ENCODE measurements at regions not wholly inside any gene's neighbourhood (a gene's known extent, or its start where the extent isn't known, plus 50 kb on each side); places are given as distances from the start of the nearest gene placed in this dataset.

DNA sequence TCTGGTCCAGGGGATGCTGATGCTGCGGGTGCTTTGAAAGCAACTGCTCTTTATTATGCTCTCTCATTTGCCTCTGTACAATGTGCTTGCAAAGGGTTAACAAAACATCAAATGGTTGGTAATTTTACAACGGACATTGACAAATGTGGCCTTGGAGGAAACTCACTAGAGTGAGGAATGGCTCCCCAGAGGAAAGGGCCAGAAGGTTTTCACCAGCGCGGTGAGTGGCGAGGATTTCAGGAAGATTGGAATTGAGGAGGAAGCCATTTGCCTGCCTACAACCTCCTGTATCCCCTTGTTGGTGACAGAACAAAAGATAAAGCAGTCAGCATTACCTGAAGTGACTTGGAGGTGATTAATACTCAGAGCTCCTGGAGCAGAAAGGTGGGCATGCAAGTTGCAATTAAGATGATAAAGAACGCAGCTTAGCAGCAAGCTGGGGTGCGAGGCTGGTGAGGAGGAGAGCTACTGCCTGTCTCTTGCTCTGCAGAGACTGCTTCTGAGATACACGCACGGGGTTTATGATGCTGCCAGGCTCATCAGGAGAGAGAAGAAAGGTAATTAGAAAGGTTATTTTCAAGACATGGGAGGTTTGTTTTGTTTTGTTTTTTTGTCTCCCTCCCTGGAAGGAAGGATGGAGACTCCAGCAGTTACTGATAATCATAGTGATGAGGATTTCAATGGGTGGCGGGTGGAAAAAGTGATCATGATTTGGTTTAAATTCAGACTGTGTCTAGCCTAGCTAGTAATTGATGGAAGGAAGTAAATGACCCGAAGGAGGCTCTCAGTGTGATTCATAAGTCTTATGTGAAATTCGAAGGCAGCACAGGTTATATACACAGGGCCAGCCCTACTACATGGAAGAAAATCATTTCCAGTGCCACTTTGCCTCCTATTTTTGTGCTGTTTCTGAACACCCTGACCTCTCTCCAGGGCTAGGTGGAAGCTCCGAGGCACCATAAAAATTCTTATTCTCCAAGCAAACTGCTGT, 141.6 kb upstream of the DTNBP1 start:
- DNase-seq: no peak
- Mint-ChIP-seq H3K27ac (no peak overlapping the region), H3K4me1 (no peaks in the 10 kb centered on the region), H3K27me3 (no peaks in the 10 kb centered on the region), H3K36me3 (ENCODE audit: low read depth) (no peaks in the 10 kb centered on the region), H3K9me3 (no peaks in the 10 kb centered on the region), H3K4me3 (no peak overlapping the region)
- ChIA-PET POLR2A (no interaction called here), CTCF (no interaction called here)

DNA sequence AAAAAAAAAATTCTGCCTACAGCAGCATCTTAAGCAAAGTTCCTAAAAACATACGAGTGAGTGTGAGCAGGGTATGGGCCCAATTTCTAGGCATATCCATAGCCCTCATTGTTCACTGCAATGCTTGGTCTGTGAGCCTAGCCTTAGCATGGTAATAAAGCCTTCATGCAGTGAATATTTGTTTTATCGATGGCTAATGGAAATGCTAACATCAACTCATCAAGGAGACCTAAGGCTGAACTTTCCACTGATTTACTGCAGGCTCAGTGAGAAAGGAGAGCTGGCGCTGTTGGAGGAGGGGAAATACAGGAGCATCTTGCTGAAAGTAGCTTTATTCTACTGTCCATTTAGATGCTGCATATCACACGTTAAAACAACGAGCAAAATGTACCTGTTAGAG, 139.6 kb upstream of the DTNBP1 start:
- H3K27ac Mint-ChIP-seq: no peak overlapping the region
- no peaks in the 10 kb centered on the region for H3K27me3 Mint-ChIP-seq
- CTCF ChIA-PET: interaction anchor here (1.1 kb wide), 1 partner anchor 251 kb away, joined by 3 read pairs; no protein-coding TSS in a partner anchor

DNA sequence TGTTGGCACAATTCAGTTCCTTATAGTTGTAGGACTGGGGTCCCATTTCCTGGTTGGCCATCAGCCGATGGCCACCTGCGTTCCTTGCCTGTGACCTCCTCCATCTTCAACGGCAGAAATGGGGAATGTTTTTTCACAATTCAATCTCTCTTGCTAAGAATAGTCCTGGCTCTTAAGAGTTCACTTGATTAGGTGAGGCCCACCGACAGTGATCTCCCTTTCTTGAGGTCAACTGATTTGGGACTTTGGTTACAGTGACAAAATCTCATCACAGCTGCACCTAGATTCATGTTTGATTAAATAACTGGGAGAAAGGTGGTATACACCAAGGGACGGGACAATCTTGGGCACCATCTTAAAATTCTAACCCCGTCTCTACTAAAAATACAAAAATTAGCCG, 139.1 kb upstream of the DTNBP1 start:
- Mint-ChIP-seq H3K36me3 (ENCODE audit: low read depth) (no peaks in the 10 kb centered on the region), H3K9me3 (peaks cover 15% of the 10 kb centered on the region), H3K4me1 (no peaks in the 10 kb centered on the region), H3K4me3 (no peak overlapping the region), H3K27ac (no peak overlapping the region), H3K27me3 (no peaks in the 10 kb centered on the region)
- CTCF ChIA-PET: interaction anchor here (1.1 kb wide), 1 partner anchor 252 kb away, joined by 3 read pairs; no protein-coding TSS in a partner anchor
- no peak for DNase-seq
- POLR2A ChIA-PET: no interaction called here

More for the DNA sequence above, 139.6 kb upstream of the DTNBP1 start:
- POLR2A ChIA-PET: no interaction called here
- Mint-ChIP-seq H3K4me1 (no peaks in the 10 kb centered on the region), H3K4me3 (no peak overlapping the region), H3K36me3 (ENCODE audit: low read depth) (no peaks in the 10 kb centered on the region), H3K9me3 (peaks cover 9% of the 10 kb centered on the region)
- no peak for DNase-seq

DNA sequence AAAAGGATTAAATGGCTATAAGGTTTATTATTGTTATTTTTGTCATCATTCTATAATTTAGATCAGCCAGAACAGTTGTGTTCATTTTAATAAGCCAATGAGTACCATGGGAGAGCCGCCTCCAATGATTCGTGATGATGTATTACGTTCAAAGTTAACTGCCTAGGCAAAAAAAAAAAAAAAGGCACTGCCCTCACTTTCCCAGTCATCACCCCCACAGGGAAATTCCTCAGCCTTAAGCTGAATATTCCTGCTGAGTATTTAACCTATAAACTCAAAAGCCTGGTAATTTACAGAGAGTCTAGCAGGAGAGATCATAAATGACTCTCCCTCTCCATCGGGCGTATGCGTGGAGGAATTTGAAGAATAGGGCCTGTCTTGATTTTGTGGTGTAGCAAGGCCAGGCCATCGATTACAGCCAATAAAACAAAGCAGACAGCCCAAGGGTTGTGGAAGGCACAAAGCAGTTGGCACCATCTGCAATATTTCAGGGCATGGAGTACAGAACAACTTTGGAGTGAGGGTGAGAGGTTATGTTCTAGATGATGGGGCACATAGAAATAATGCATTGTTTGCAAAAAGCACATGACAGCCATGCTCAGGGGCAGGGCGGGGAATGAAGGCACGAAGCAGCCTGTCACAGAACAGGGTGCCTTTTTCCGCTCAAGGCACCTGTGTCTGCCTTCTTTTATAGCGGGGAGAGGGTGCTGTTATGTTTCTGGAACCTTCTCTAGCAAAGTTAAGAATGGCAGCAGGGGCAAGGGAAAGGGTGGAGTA, 138.2 kb upstream of the DTNBP1 start:
- no peaks in the 10 kb centered on the region for H3K4me1 Mint-ChIP-seq
- POLR2A ChIA-PET: no interaction called here
- H3K4me3 Mint-ChIP-seq: no peak overlapping the region
- no peak overlapping the region for H3K27ac Mint-ChIP-seq
- CTCF ChIA-PET: interaction anchor here (0.7 to 1.2 kb wide), 2 partner anchors 36 to 789 kb away, joined by 3 read pairs; no protein-coding TSS in a partner anchor
- peaks cover 21% of the 10 kb centered on the region for H3K9me3 Mint-ChIP-seq
- H3K27me3 Mint-ChIP-seq: no peaks in the 10 kb centered on the region
- no peaks in the 10 kb centered on the region for H3K36me3 Mint-ChIP-seq (ENCODE audit: low read depth)
- DNase-seq: no peak

DNA sequence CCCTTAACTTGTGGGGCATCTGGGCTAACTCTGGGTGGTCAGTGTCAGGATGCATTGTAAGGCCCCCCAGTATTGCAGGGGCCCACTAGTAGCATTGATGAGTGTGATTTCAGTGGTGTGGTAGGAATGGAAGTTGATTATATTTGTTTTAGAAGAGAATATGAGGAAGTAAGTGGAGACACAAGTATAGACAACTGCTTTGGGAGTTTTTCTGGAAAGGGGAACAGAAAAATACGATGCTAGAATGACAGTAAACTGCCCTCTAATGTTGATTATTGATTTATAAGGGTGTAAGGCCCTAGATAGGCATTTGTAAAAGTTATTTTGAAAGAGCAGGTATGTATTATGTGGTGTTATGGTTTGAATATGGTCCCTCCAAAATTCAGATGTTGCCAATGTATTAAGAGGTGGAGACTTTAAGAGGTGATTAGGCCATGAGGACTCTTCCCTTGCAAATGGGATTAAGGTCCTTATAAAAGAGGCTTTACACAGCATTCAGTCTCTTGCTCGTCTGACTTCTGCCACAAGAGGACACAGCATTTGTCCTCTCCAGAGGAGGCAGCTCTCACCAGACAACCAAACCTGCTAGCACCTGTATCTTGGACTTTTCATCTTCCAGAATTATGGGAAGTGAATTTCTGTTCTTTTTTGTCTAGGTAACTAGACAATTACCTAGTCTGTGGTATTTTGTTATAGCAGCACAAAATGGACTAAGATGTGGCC, 135.9 kb upstream of the DTNBP1 start:
- H3K36me3 Mint-ChIP-seq (ENCODE audit: low read depth): no peaks in the 10 kb centered on the region
- peaks cover 23% of the 10 kb centered on the region for H3K9me3 Mint-ChIP-seq
- no peaks in the 10 kb centered on the region for H3K4me1 Mint-ChIP-seq
- DNase-seq: no peak
- H3K27me3 Mint-ChIP-seq: no peaks in the 10 kb centered on the region
- H3K27ac Mint-ChIP-seq: no peak overlapping the region
- H3K4me3 Mint-ChIP-seq: no peak overlapping the region
- POLR2A ChIA-PET: no interaction called here
- CTCF ChIA-PET: interaction anchor here (1.2 kb wide), 1 partner anchor 12 kb away, joined by 3 read pairs; no protein-coding TSS in a partner anchor

DNA sequence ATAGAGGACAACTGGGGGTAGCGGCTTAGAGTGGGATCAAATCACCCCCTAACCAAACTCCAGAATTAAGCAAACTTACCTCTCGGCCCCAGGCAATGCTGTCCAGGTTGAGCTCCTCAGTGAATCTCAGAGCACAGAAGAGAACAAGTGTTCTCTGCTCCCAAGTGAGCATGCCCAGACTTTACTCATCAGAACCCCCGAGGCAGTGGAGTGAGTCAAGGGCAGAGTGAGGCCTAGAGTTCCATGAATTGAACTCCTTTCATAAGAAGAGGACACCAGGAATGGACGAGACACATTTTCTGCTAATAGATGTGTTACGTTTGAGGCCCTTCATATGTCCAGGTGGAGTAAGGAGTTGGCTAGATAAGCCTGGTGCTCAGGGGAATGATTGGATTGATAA, 134.0 kb upstream of the DTNBP1 start:
- H3K4me3 Mint-ChIP-seq: no peak overlapping the region
- H3K27me3 Mint-ChIP-seq: no peaks in the 10 kb centered on the region
- no peak overlapping the region for H3K27ac Mint-ChIP-seq
- H3K36me3 Mint-ChIP-seq (ENCODE audit: low read depth): no peaks in the 10 kb centered on the region
- ChIA-PET POLR2A (no interaction called here), CTCF (interaction anchor here (1.4 kb wide), 1 partner anchor 44 kb away, joined by 3 read pairs; no protein-coding TSS in a partner anchor)
- H3K9me3 Mint-ChIP-seq: peaks cover 23% of the 10 kb centered on the region
- no peak for DNase-seq
- no peaks in the 10 kb centered on the region for H3K4me1 Mint-ChIP-seq

DNA sequence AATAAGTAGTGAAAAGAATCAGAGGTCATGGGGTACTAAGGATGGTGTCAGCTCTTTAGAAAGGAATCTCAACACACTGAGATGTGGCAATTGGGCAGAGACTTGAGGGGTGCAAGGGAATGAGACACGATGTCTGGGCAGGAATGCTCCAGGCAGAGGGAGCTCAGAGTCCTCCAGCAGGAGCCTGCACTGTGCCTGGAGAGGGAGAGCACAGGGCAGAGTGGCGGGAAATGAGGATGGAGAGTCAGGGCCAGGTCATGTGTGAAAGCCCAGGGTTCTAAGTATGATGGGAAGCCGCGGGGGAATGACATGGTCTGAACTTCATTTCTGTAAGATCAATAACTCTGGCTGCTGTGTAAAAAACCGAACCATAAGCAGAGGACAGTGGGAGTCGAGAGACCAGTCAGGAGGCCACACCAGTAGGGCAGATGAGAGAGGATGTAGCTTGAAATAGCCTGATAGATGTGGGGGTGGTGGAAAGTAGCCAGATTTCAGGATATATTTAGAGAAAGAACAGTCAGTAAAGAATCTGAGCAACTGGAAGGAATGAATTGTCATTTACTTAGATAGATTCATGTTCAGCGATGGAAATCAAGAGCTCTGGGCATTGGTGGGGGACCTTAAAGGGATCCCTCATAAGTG, 133.4 kb upstream of the DTNBP1 start:
- DNase-seq: no peak
- ChIA-PET CTCF (interaction anchor here (0.6 to 1.1 kb wide), 2 partner anchors 10 to 30 kb away, joined by 3 read pairs; no protein-coding TSS in a partner anchor), POLR2A (no interaction called here)
- H3K27me3 Mint-ChIP-seq: no peaks in the 10 kb centered on the region
- H3K4me3 Mint-ChIP-seq: no peak overlapping the region
- H3K27ac Mint-ChIP-seq: no peak overlapping the region
- H3K9me3 Mint-ChIP-seq: peaks cover 23% of the 10 kb centered on the region
- no peaks in the 10 kb centered on the region for H3K36me3 Mint-ChIP-seq (ENCODE audit: low read depth)
- no peaks in the 10 kb centered on the region for H3K4me1 Mint-ChIP-seq

DNA sequence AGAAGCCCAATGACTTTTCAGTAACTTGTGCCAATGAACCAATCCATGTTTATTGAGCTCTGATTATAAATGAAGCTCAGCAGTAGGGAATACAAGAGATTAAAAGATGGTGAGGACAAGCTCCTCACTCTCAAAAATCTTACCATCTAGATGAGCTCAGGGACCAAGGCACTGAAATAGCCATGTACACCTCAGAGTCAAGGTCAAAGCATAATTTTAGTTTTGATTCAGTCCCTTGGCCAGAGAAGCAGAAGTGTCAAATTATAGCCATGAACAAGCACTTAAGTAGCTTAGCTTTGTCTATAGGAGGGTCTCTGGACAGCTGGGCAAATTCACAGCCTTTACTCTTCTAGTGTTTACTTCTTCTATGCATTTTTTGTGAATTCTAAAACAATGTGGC, 131.0 kb upstream of the DTNBP1 start:
- ChIA-PET POLR2A (no interaction called here), CTCF (no interaction called here)
- no peaks in the 10 kb centered on the region for H3K27me3 Mint-ChIP-seq
- H3K4me1 Mint-ChIP-seq: no peaks in the 10 kb centered on the region
- no peaks in the 10 kb centered on the region for H3K36me3 Mint-ChIP-seq (ENCODE audit: low read depth)
- H3K9me3 Mint-ChIP-seq: peaks cover 20% of the 10 kb centered on the region
- no peak for DNase-seq
- no peak overlapping the region for H3K4me3 Mint-ChIP-seq
- no peak overlapping the region for H3K27ac Mint-ChIP-seq

DNA sequence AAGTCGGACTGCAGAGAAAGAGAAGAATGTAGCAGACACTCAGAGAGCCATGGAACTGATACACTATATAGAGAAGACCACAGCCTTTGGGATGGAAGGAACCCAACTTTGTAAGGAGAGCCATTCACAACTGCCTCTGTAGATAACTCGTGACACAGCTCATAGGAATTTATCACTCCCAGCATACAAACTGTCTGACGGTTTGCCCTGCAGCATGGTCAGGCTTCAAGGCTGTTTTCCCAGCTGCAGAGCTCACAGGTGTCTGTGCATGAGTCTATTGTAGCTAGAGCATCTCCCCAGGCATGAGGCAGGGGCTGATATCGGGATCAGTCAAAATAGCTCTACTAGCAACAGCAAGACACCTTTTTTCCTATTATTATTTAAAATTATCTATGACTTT, 130.5 kb upstream of the DTNBP1 start:
- no peak overlapping the region for H3K4me3 Mint-ChIP-seq
- H3K9me3 Mint-ChIP-seq: peaks cover 20% of the 10 kb centered on the region
- DNase-seq: no peak
- H3K36me3 Mint-ChIP-seq (ENCODE audit: low read depth): no peaks in the 10 kb centered on the region
- no peak overlapping the region for H3K27ac Mint-ChIP-seq
- POLR2A ChIA-PET: no interaction called here
- CTCF ChIA-PET: no interaction called here
- no peaks in the 10 kb centered on the region for H3K4me1 Mint-ChIP-seq
- no peaks in the 10 kb centered on the region for H3K27me3 Mint-ChIP-seq

DNA sequence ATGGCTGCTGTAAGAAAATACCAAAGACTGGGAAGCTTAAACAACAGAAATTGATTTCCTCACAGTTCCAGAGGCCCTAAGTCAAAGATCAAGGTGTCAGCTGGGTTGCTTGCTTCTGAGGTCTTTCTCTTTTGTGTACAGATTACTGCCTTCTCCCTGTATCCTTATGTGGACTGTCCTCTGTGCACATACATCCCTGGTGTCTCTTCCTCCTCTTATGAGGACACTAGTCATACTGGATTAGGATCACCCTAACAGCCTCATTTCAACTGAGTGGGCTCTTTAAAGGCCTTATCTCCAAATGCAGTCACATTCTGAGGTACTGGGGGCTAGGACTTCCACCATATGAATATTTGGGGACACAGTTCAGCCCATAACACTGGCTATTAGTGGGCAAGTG, 130.0 kb upstream of the DTNBP1 start:
- Mint-ChIP-seq H3K4me3 (no peak overlapping the region), H3K27me3 (no peaks in the 10 kb centered on the region), H3K36me3 (ENCODE audit: low read depth) (no peaks in the 10 kb centered on the region), H3K9me3 (peaks cover 20% of the 10 kb centered on the region), H3K27ac (no peak overlapping the region), H3K4me1 (no peaks in the 10 kb centered on the region)
- DNase-seq: no peak
- POLR2A ChIA-PET: no interaction called here
- CTCF ChIA-PET: no interaction called here

DNA sequence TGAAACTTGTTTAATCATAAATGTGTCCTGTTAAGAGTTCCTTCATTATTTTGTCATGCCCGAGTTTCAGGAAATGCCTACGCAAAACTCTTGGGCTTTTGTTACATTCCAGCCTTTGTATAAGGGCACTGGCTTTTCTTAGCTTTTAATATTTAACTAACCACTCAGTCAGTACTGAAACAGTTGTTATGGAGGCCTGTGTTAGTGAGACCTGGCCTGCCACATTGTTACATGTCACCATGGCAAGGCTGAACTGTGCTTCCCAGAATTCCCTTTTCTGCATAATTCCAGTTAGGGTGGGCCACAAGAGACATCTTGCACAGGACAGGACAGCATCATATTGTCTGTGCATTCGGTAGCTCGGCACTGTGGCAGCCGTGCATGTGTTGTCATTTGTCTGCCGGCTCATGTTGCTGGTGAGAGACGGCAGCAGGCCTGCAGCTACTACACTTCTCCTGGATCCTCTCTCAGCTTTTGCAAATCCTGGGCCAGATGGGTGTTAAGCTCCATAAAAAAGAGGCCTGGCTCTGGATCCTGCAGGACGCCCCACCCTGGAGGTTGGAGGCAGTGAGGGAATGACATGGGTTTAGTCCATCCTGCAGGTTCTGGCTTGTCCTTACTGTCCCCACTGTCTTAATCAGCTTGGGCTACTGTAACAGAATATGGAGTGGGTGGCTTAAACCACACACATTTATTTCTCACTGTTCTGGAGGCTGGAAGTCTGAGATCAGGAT, 128.8 kb upstream of the DTNBP1 start:
- POLR2A ChIA-PET: no interaction called here
- Mint-ChIP-seq H3K4me1 (no peaks in the 10 kb centered on the region), H3K4me3 (no peak overlapping the region), H3K27ac (no peak overlapping the region), H3K27me3 (no peaks in the 10 kb centered on the region), H3K36me3 (ENCODE audit: low read depth) (no peaks in the 10 kb centered on the region), H3K9me3 (peaks cover 14% of the 10 kb centered on the region)
- CTCF ChIA-PET: no interaction called here
- DNase-seq: no peak

DNA sequence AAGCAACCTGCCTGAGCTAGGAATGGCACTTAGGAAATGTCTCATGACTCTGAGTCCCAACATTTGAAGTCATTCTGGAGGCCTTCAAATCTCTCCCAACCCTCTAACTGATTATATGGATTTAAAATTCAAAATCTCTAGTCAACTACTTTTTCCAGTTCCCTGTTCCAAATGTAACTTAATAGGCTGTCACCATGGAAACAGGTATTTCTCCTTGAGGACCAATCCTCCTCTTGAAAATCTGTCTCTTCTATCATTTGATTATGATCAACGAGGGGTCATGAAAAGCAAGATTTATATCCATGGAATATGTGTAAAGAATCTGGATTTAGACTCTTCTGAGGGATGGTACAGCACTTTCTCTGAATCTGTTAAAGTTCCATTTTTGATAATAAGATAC, 127.3 kb upstream of the DTNBP1 start:
- no peaks in the 10 kb centered on the region for H3K36me3 Mint-ChIP-seq (ENCODE audit: low read depth)
- no peak for DNase-seq
- H3K4me3 Mint-ChIP-seq: no peak overlapping the region
- ChIA-PET CTCF (no interaction called here), POLR2A (no interaction called here)
- H3K27ac Mint-ChIP-seq: no peak overlapping the region
- no peaks in the 10 kb centered on the region for H3K4me1 Mint-ChIP-seq
- peaks cover 10% of the 10 kb centered on the region for H3K9me3 Mint-ChIP-seq
- no peaks in the 10 kb centered on the region for H3K27me3 Mint-ChIP-seq
